PC-3 (cell line): ENCODE measurements at regions not wholly inside any gene's neighbourhood (a gene's known extent, or its start where the extent isn't known, plus 50 kb on each side); places are given as distances from the start of the nearest gene placed in this dataset.
"Not testable (repeated sequence)": the region's sequence is repeated elsewhere in the genome, so short reads cannot be mapped to it uniquely, and the experiment has no call there.

Experiments
- ATAC-seq: fragments of 200-7000 bp; cut with Tn5 transposase; 2 replicates; pipeline ENCODE4 v1.9.1; 2020; ENCODE audit warnings: mild to moderate bottlenecking, moderate library complexity
- BruUV-seq: library from RNA; stranded (reverse); fragments of 400-500 nt; replicated peaks from 2 replicates; lab custom pipeline; 2021; lab: Mats Ljungman, UMichigan
- CTCF ChIA-PET: fragments of 300-600 bp; sonication (Branson Sonifier 250); formaldehyde crosslinking; loops from one replicate; lab custom pipeline; 2022; ENCODE audit warnings: antibody characterized with exemption; lab: Charles Lee
- POLR2A ChIA-PET: fragments of 300-600 bp; sonication (Branson Sonifier 250); formaldehyde crosslinking; loops from one replicate; lab custom pipeline; 2022; ENCODE audit warnings: antibody characterized with exemption; ENCODE audit not compliant: unreplicated experiment; lab: Charles Lee
- DNase-seq: peaks from one replicate; pipeline ENCODE4 v3.0.0-alpha.2; 2015
- H2AFZ ChIP-seq: fragments of 300-600 bp; sonication (generic); 2 replicates; pipeline ENCODE4 v1.6.0; 2016; ENCODE audit warnings: antibody characterized with exemption, low read length
- H3F3A ChIP-seq: fragments of 300-600 bp; sonication (generic); one replicate; pipeline ENCODE4 v1.6.0; 2017; ENCODE audit warnings: antibody characterized with exemption, low read length, control low read depth, mild to moderate bottlenecking; ENCODE audit not compliant: unreplicated experiment
- H3K27ac ChIP-seq: fragments of 300-600 bp; sonication (generic); 2 replicates; pipeline ENCODE4 v1.5.1; 2016; ENCODE audit warnings: mild to moderate bottlenecking, low read length
- H3K27me3 ChIP-seq: fragments of 300-600 bp; sonication (generic); 2 replicates; pipeline ENCODE4 v1.6.1; 2016; ENCODE audit warnings: low read length, mixed read lengths
- H3K36me3 ChIP-seq: fragments of 300-600 bp; sonication (generic); 2 replicates; pipeline ENCODE4 v1.6.1; 2016; ENCODE audit warnings: low read depth, mixed run types, low read length, mixed read lengths
- H3K4me1 ChIP-seq: fragments of 300-600 bp; sonication (generic); 2 replicates; pipeline ENCODE4 v1.5.1; 2016; ENCODE audit warnings: low read length; ENCODE audit not compliant: insufficient read depth
- H3K4me2 ChIP-seq: fragments of 300-600 bp; sonication (generic); 2 replicates; pipeline ENCODE4 v1.6.0; 2016; ENCODE audit warnings: low read length
- H3K4me3 ChIP-seq: fragments of 300-600 bp; sonication (generic); 2 replicates; pipeline ENCODE4 v1.5.1; 2016; ENCODE audit warnings: mild to moderate bottlenecking, low read length, mixed read lengths
- H3K79me2 ChIP-seq: fragments of 300-600 bp; sonication (generic); 2 replicates; pipeline ENCODE4 v1.6.1; 2017; ENCODE audit warnings: low read length, mixed read lengths
- H3K9ac ChIP-seq: fragments of 300-600 bp; sonication (generic); 2 replicates; pipeline ENCODE4 v1.6.0; 2016; ENCODE audit warnings: mild to moderate bottlenecking, low read length
- H3K9me2 ChIP-seq: fragments of 300-600 bp; sonication (generic); replicated peaks from 2 replicates; pipeline ENCODE4 v1.6.1; 2016; ENCODE audit warnings: mixed run types, low read length, mixed read lengths
- H3K9me3 ChIP-seq: fragments of 300-600 bp; sonication (generic); 2 replicates; pipeline ENCODE4 v1.6.1; 2016; ENCODE audit warnings: low read length, mixed read lengths
- H4K20me1 ChIP-seq: fragments of 300-600 bp; sonication (generic); 2 replicates; pipeline ENCODE4 v1.6.1; 2016; ENCODE audit warnings: low read length, mixed read lengths
- CTCF ChIP-seq: fragments of 300-600 bp; sonication (generic); conservative IDR thresholded peaks from 2 replicates; pipeline ENCODE4 v1.5.1; 2017; ENCODE audit warnings: antibody characterized with exemption, low read depth, mild to moderate bottlenecking, low read length
- EZH2 ChIP-seq: fragments of 300-600 bp; sonication (generic); IDR thresholded peaks from one replicate; pipeline ENCODE4 v1.6.1; 2017; ENCODE audit warnings: antibody characterized with exemption, mild to moderate bottlenecking, low read length; ENCODE audit not compliant: unreplicated experiment
- EZH2phosphoT487 ChIP-seq: fragments of 300-600 bp; sonication (generic); IDR thresholded peaks from 2 replicates; pipeline ENCODE4 v1.6.1; 2018; ENCODE audit warnings: mild to moderate bottlenecking, antibody characterized with exemption, low read length, borderline replicate concordance
- intact Hi-C: fragments of 100-400 bp; cut with micrococcal nuclease; formaldehyde crosslinking; loops from 2 replicates; pipeline ENCODE4 v1.9.0; 2023

- ChIA-PET CTCF (no interaction called here), POLR2A (no interaction called here)
- H3K9me3 ChIP-seq, result no peaks in the 10 kb centered on the region
- H2AFZ ChIP-seq, result no peak overlapping the region
- no TSS peak for BruUV-seq
- H3K9ac ChIP-seq, result no peak overlapping the region
- H3K4me1 ChIP-seq, result no peaks in the 10 kb centered on the region
- no peaks in the 10 kb centered on the region for H3F3A ChIP-seq
- H3K4me3 ChIP-seq, result no peak overlapping the region
- H3K36me3 ChIP-seq, result no peaks in the 10 kb centered on the region
- H3K79me2 ChIP-seq, result no peaks in the 10 kb centered on the region
- no peak for ATAC-seq
- no peak overlapping the region for H3K4me2 ChIP-seq
- no peak overlapping the region for H3K27ac ChIP-seq
- no peaks in the 10 kb centered on the region for H3K9me2 ChIP-seq
- TF ChIP-seq EZH2phosphoT487, result no peak
- no peak for TF ChIP-seq CTCF
- TF ChIP-seq EZH2, result no peak
- H3K27me3 ChIP-seq, result peaks cover 37% of the 10 kb centered on the region; the same call in 1 of the 2 replicates
- intact Hi-C loops, result no loop called here
- H4K20me1 ChIP-seq, result no peaks in the 10 kb centered on the region
- no peak for DNase-seq
Measured at GRCh38 chr21:38086580-38086979, 170.2 kb upstream of the KCNJ15 start.

- POLR2A ChIA-PET, result no interaction called here
- Histone ChIP-seq H4K20me1 (no peaks in the 10 kb centered on the region), H3F3A (no peaks in the 10 kb centered on the region), H3K9me3 (no peaks in the 10 kb centered on the region), H3K4me2 (no peak overlapping the region), H3K27ac (no peak overlapping the region), H3K27me3 (peaks cover 42% of the 10 kb centered on the region), H3K4me1 (no peaks in the 10 kb centered on the region), H3K4me3 (no peak overlapping the region), H3K36me3 (no peaks in the 10 kb centered on the region), H3K9me2 (no peaks in the 10 kb centered on the region), H3K79me2 (no peaks in the 10 kb centered on the region), H2AFZ (no peak overlapping the region), H3K9ac (no peak overlapping the region)
- CTCF ChIA-PET, result no interaction called here
- intact Hi-C loops, result no loop called here
- ATAC-seq (no peak), DNase-seq (no peak)
- BruUV-seq, result no TSS peak
- no peak for TF ChIP-seq CTCF
- no peak for TF ChIP-seq EZH2phosphoT487
- TF ChIP-seq EZH2, result no peak
Measured at GRCh38 chr21:38088916-38089762, 167.7 kb upstream of the KCNJ15 start.

- no peak overlapping the region for H2AFZ ChIP-seq
- no peaks in the 10 kb centered on the region for H3K79me2 ChIP-seq
- H3K27ac ChIP-seq, result no peak overlapping the region
- no peaks in the 10 kb centered on the region for H3K36me3 ChIP-seq
- no peaks in the 10 kb centered on the region for H3K4me1 ChIP-seq
- no peak for ATAC-seq
- TF ChIP-seq EZH2 (no peak), CTCF (no peak), EZH2phosphoT487 (no peak)
- no peaks in the 10 kb centered on the region for H3K9me3 ChIP-seq
- no peaks in the 10 kb centered on the region for H3K9me2 ChIP-seq
- H4K20me1 ChIP-seq, result no peaks in the 10 kb centered on the region
- POLR2A ChIA-PET, result no interaction called here
- no peak for DNase-seq
- no peak overlapping the region for H3K4me3 ChIP-seq
- BruUV-seq, result no TSS peak
- CTCF ChIA-PET, result no interaction called here
- intact Hi-C loops, result no loop called here
- no peak overlapping the region for H3K4me2 ChIP-seq
- no peak overlapping the region for H3K9ac ChIP-seq
- H3K27me3 ChIP-seq, result peaks cover 39% of the 10 kb centered on the region
- H3F3A ChIP-seq, result no peaks in the 10 kb centered on the region
Measured at GRCh38 chr21:38089763-38090046, 167.1 kb upstream of the KCNJ15 start.

GRCh38 chr21:38091061-38091460, 165.7 kb upstream of the KCNJ15 start:
- BruUV-seq, H3K4me2 ChIP-seq, H3F3A ChIP-seq, POLR2A ChIA-PET, CTCF ChIA-PET, ATAC-seq, H4K20me1 ChIP-seq, H3K9ac ChIP-seq, H3K27ac ChIP-seq, intact Hi-C loops, H3K4me3 ChIP-seq, H3K9me2 ChIP-seq, H3K36me3 ChIP-seq, H3K79me2 ChIP-seq, DNase-seq, H3K9me3 ChIP-seq, H3K4me1 ChIP-seq, H2AFZ ChIP-seq: not testable (repeated sequence)
- peaks cover 39% of the 10 kb centered on the region for H3K27me3 ChIP-seq
